ENCODE measurements at regions not wholly inside any gene's neighbourhood (a gene's known extent, or its start where the extent isn't known, plus 50 kb on each side); places are given as distances from the start of the nearest gene placed in this dataset.
"Not testable (repeated sequence)": the region's sequence is repeated elsewhere in the genome, so short reads cannot be mapped to it uniquely, and the experiment has no call there.

DNA sequence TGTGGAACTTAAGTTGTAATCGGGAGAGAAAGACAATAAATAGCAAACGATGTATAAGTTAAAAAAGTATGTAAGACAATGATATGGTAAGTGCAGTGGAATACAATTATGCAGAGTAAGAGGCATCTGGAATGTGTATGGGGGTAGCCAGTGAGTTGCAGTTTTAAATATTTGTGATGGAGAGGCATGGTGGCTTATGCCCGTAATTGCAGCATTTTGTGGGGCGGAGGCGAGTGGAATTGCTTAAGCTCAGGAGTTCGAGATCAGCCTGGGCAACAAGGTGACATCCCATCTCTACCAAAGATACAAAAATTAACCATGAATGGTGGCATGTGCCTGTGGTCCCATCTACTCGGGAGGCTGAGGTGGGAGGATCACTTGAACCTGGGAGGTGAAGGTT, 52.5 kb upstream of the WDFY3 start:
- no peak for DNase-seq (ENCODE audit: low read depth)
- TF ChIP-seq, protein P1, sequence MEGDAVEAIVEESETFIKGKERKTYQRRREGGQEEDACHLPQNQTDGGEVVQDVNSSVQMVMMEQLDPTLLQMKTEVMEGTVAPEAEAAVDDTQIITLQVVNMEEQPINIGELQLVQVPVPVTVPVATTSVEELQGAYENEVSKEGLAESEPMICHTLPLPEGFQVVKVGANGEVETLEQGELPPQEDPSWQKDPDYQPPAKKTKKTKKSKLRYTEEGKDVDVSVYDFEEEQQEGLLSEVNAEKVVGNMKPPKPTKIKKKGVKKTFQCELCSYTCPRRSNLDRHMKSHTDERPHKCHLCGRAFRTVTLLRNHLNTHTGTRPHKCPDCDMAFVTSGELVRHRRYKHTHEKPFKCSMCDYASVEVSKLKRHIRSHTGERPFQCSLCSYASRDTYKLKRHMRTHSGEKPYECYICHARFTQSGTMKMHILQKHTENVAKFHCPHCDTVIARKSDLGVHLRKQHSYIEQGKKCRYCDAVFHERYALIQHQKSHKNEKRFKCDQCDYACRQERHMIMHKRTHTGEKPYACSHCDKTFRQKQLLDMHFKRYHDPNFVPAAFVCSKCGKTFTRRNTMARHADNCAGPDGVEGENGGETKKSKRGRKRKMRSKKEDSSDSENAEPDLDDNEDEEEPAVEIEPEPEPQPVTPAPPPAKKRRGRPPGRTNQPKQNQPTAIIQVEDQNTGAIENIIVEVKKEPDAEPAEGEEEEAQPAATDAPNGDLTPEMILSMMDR (IDR thresholded peaks at IDR 0.05; ENCODE audit: insufficient read depth, low read depth, low read length), result no peak

DNA sequence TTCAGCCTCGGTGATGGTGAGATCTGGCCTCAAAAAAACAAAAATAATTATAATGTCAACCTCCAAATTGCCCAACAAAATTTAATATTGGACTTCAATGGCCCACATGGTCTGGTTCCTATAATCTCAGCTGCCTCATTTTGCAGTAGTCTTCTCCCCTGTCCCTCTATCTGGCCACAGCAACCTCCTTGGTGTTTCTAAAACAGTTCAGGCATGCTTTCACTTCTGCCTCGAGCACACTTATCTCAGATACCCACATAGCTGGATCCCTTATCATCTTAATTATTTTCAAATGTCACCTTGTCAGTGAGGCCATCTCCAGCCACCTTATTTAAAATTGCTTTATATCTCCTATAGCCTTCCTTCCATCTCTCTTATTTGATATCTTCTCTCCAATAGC, 52.9 kb upstream of the WDFY3 start:
- no peak overlapping the region for H3K4me3 ChIP-seq (ENCODE audit: low read depth, low read length)
- TF ChIP-seq, protein P1 (IDR thresholded peaks at IDR 0.05; ENCODE audit: insufficient read depth, low read depth, low read length), result no peak
- DNase-seq (ENCODE audit: low read depth), result no peak

More for the DNA sequence above, 52.5 kb upstream of the WDFY3 start:
- H3K4me3 ChIP-seq (ENCODE audit: low read depth, low read length), result no peak overlapping the region

DNA sequence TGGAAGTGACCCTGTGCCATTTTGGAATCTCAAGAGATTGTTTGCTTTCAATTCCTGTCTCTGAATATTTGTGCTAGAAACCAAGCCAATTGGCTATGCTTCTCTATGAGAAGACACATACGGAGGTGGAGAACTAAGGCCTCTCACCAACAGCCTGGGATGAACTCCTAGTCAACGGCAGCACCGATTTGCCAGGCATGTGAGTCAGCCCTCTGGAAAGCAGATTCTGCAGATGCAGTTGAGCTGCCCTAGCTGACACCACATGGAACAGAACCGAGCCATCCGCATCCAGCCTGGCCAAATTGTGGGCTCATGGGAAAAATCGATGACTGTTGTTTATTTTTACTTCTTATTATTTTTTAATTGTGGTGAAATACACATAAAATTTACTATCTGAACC, 58.2 kb upstream of the WDFY3 start:
- no peak for DNase-seq (ENCODE audit: low read depth)
- TF ChIP-seq, protein P1 (IDR thresholded peaks at IDR 0.05; ENCODE audit: insufficient read depth, low read depth, low read length), result no peak
- H3K4me3 ChIP-seq (ENCODE audit: low read depth, low read length), result no peak overlapping the region

DNA sequence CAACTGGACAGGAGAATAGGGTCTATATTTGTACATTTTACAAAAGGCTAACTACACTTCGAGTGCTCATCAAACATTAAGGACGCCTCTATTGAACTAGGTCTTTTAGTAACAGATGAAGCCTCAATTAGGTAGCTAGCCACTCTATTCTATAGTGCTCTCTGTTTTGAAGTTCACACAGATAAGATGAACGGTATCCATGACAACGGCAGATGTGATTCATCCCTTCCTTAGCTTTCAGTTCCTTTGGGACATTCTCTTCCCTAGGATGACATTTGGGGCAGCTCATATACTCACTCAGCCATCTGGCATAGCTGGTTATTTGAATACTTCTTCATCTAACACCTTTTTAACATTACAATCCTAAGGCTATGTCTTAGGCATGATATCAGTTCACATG, 62.4 kb upstream of the WDFY3 start:
- no peak overlapping the region for H3K4me3 ChIP-seq (ENCODE audit: low read depth, low read length)
- TF ChIP-seq, protein P1 (IDR thresholded peaks at IDR 0.05; ENCODE audit: insufficient read depth, low read depth, low read length), result no peak
- peak; percentile 66 for DNase-seq (ENCODE audit: low read depth)

DNA sequence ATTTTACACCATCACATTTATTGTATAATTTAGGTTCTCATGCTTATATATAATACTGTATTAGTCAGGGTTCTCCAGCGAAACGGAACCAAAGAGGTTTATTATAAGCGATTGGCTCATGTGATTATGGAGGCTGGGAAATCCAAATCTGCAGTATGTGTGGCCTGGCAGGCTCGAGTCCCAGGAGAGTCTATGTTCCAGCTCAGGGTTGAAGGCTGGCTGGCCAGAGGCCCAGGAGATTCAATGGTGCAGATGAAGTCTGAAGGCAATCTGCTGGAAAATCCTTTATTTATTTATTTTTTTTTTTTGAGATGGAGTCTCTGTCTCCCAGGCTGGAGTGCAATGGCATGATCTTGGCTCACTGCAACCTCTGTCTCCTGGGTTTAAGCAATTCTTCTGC, 63.0 kb upstream of the WDFY3 start:
- H3K4me3 ChIP-seq (ENCODE audit: low read depth, low read length), result no peak overlapping the region
- no peak for DNase-seq (ENCODE audit: low read depth)
- TF ChIP-seq, protein P1 (IDR thresholded peaks at IDR 0.05; ENCODE audit: insufficient read depth, low read depth, low read length), result no peak

DNA sequence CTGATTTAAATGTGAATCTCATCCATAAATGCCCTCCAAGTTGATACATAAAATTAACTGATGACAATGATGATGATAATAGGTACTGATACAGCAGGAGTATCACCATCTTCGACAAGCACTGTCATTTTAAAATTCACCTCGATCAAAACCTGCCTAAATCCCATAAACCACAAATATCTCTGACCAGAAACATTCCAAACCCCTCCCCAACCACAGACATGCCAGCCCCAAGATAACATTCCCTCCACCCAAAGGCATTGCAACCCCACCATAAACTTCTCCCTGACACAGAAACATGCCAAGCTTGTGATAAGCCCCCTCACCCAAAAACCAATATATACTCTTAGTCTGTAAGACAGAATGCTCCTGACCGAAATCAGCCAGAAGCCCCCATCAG, 63.7 kb upstream of the WDFY3 start:
- DNase-seq (ENCODE audit: low read depth), result no peak
- TF ChIP-seq, protein P1 (IDR thresholded peaks at IDR 0.05; ENCODE audit: insufficient read depth, low read depth, low read length), result no peak
- no peak overlapping the region for H3K4me3 ChIP-seq (ENCODE audit: low read depth, low read length)

DNA sequence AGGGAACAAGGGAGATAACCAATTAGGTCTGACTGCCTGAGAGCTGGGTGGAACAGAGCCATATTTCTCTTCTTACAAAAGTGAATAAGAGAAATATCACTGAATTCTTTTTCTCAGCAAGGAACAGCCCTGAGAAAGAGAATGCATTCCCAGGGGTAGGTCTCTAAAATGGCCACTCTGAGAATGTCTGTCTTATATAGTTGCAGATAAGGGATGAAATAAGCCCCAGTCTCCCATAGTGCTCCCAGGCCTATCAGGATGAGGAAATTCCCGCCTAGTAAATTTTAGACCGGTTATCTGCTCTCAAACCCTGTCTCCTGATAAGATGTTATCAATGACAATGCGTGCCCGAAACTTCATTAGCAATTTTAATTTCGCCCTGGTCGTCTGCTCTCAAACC, 67.3 kb upstream of the WDFY3 start:
- H3K4me3 ChIP-seq (ENCODE audit: low read depth, low read length), result not testable (repeated sequence)

More for the DNA sequence above, 67.3 kb upstream of the WDFY3 start:
- not testable (repeated sequence) for DNase-seq (ENCODE audit: low read depth)

All from fibroblast of villous mesenchyme (primary cell).